ENCODE measurements at regions not wholly inside any gene's neighbourhood (a gene's known extent, or its start where the extent isn't known, plus 50 kb on each side); places are given as distances from the start of the nearest gene placed in this dataset.

DNA sequence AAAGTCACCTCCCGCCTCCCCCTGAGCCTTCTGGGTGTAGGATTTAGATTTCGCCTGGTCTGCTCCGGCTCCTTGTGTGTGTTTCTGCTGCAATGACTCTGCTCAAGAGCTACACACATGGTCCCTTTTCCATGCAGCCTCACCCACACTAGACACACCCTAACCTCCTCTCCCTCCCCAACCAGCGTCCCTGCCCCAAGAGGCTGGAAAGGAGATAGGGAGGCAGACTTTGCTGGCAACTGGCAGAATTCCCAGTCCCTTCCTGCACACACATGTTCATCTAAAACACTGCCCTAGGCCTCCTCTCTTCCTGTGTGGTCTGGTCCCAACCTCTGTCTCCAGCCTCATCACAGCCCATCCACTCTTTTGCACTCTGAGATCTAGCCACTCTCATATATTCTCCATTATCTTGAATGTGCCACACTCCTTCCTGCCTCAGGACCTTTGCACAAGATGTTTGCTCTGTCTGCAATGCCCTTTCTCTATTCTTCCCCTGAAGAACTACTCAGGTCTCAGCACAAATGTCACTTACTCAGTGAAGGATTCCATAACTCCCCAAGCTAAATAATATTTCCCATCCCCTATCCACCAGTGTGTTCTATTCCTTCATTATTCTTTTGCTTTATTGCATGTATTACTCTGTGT is 253.8 kb downstream of the CDK5RAP2 start:
- TF ChIP-seq ZFX (IDR thresholded peaks at IDR 0.05): no peak
- TF ChIP-seq, protein P1, sequence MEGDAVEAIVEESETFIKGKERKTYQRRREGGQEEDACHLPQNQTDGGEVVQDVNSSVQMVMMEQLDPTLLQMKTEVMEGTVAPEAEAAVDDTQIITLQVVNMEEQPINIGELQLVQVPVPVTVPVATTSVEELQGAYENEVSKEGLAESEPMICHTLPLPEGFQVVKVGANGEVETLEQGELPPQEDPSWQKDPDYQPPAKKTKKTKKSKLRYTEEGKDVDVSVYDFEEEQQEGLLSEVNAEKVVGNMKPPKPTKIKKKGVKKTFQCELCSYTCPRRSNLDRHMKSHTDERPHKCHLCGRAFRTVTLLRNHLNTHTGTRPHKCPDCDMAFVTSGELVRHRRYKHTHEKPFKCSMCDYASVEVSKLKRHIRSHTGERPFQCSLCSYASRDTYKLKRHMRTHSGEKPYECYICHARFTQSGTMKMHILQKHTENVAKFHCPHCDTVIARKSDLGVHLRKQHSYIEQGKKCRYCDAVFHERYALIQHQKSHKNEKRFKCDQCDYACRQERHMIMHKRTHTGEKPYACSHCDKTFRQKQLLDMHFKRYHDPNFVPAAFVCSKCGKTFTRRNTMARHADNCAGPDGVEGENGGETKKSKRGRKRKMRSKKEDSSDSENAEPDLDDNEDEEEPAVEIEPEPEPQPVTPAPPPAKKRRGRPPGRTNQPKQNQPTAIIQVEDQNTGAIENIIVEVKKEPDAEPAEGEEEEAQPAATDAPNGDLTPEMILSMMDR (conservative IDR thresholded peaks at IDR 0.05): no peak
- H3K27ac ChIP-seq: no peak overlapping the region

DNA sequence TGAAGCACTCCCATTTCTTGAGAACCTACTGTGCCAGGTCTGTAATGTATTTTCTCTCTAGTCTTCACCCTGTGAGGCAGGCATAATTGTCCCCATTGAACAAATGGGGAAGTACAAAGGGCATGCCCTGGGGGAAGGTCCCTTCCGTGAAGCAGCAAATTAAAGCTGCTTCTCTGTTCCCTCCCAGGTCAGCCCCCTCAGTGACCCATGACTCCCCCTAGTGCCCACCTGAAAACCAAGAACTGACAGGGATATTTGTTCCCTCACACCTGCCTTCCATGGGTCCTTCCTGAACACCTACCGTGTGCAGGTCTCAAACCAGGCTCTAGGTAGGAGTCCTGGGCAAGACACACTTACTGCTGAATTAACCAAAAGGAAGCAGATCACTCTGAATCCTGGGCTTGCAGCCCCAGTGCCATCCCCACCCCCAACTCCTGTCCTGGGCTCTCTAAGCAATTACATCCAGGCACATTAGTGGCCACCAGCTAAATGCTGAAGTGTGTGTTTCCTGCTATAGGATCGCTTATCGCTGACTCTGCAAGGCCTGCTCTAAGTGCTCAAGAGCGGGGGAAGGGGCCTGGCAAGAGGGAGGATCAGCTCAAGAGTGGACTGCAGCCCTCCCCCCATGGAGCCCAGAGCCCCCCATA is 254.8 kb downstream of the CDK5RAP2 start:
- H3K27ac ChIP-seq: no peak overlapping the region
- TF ChIP-seq, protein P1 (conservative IDR thresholded peaks at IDR 0.05): peak; percentile 14
- TF ChIP-seq ZFX (IDR thresholded peaks at IDR 0.05): no peak

GRCh38 chr9:120324461-120324860 is 255.5 kb downstream of the CDK5RAP2 start:
- no peak for TF ChIP-seq ZFX (IDR thresholded peaks at IDR 0.05)
- TF ChIP-seq, protein P1 (conservative IDR thresholded peaks at IDR 0.05): no peak
- no peak overlapping the region for H3K27ac ChIP-seq

DNA sequence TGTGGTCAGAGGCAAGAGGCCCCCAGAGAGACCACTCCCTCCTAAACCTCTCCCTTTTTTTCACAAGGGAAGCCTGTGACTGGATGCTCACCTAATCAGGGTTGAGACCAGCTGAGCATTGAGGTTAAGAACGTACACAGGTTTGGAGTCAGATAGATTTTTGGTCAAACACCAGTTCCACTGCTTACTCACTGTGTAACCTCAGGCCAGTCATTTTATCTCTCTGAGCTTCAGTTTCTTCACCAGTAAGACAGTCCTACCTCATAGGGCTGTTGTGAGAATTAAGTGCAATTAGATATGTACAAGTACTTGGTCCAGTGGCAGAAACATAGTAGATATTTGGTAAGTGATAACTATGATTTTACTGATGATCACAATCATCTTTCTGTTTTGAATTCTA is 256.8 kb downstream of the CDK5RAP2 start:
- no peak overlapping the region for H3K27ac ChIP-seq

GRCh38 chr9:120319452-120319851 is 260.5 kb downstream of the CDK5RAP2 start:
- no peak for TF ChIP-seq ZFX (IDR thresholded peaks at IDR 0.05)
- TF ChIP-seq, protein P1 (conservative IDR thresholded peaks at IDR 0.05): no peak

More for the DNA sequence above, 256.8 kb downstream of the CDK5RAP2 start:
- TF ChIP-seq, protein P1 (conservative IDR thresholded peaks at IDR 0.05): no peak
- no peak for TF ChIP-seq ZFX (IDR thresholded peaks at IDR 0.05)

DNA sequence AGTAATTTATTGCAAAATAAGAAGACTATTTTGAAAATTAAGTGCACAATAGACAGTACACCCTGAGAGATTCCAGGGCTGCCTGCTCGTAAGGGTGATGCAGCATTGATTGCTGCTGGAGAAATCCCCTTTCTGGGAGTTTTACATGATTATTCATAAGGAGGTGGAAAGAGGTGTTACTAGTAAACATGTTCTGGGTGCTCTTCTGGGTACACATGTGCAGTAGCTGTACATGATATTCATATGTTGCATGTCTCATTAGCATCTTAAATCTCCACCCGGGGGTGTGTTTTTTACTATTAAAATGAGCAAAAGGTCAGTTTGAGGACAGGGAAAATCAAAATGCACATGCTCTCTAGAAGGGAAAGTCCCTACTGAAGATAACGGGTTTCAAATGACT is 264.8 kb downstream of the CDK5RAP2 start:
- TF ChIP-seq, protein P1 (conservative IDR thresholded peaks at IDR 0.05): no peak
- no peak overlapping the region for H3K27ac ChIP-seq

More at GRCh38 chr9:120319452-120319851, 260.5 kb downstream of the CDK5RAP2 start:
- no peak overlapping the region for H3K27ac ChIP-seq

DNA sequence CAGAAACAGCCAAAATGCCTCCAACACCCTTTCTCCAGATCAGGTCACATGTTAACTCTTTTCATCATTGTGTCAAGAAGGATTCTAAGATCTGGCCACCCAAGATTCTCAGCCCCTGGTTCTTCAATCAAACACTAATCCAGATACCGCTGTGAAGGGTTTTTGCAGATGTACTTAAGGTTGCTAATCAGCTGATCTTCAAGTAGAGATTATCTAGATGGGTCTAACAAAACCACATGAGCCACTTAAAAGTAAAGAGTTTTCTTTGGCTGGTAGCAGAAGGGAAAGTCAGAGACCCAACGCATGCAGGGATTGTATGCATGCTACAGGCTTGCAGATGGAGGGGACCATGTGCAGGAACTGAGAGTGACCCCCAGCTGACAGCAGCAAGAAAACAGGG is 267.9 kb downstream of the CDK5RAP2 start:
- no peak overlapping the region for H3K27ac ChIP-seq
- TF ChIP-seq, protein P1 (conservative IDR thresholded peaks at IDR 0.05): no peak
- TF ChIP-seq ZFX (IDR thresholded peaks at IDR 0.05): no peak
